NCI-H446 (cell line): ENCODE measurements at regions not wholly inside any gene's neighbourhood (a gene's known extent, or its start where the extent isn't known, plus 50 kb on each side); places are given as distances from the start of the nearest gene placed in this dataset.

Experiments
- DNase-seq, 2 experiments: peaks; one replicate each; lab custom pipeline; 2025; lab: John Stamatoyannopoulos, UW

- no peak for DNase-seq
These were observed 184.7 kb downstream of the PLPP4 start for GRCh38 chr10:120641695-120642094.

GRCh38 chr10:120643351-120643750 is 186.3 kb downstream of the PLPP4 start:
- no peak for DNase-seq

GRCh38 chr10:120644556-120645410 is 187.8 kb downstream of the PLPP4 start:
- DNase-seq: no peak

- no peak for DNase-seq
These were observed 189.2 kb downstream of the PLPP4 start for GRCh38 chr10:120646159-120646732.

- no peak for DNase-seq
These were observed 189.9 kb downstream of the PLPP4 start for GRCh38 chr10:120646738-120647456.

- DNase-seq: no peak
These were observed 193.8 kb downstream of the PLPP4 start for GRCh38 chr10:120650705-120651399.

- no peak for DNase-seq
These were observed 195.1 kb upstream of the WDR11 start for GRCh38 chr10:120656107-120656506.

GRCh38 chr10:120657371-120657770 is 193.8 kb upstream of the WDR11 start:
- DNase-seq: peak in 1 of 2 experiments; percentile 33

- DNase-seq: no peak
These were observed 191.9 kb upstream of the WDR11 start for GRCh38 chr10:120658943-120659885.

- DNase-seq: peak in 1 of 2 experiments; percentile 4
These were observed 184.9 kb upstream of the WDR11 start for GRCh38 chr10:120666308-120666707.

- no peak for DNase-seq
These were observed 183.9 kb upstream of the WDR11 start for GRCh38 chr10:120667276-120667675.

- DNase-seq: no peak
These were observed 179.7 kb upstream of the WDR11 start for GRCh38 chr10:120671491-120671890.

- DNase-seq: no peak
These were observed 167.7 kb upstream of the WDR11 start for GRCh38 chr10:120683454-120683853.

GRCh38 chr10:120684226-120684625 is 166.9 kb upstream of the WDR11 start:
- DNase-seq: no peak

- no peak for DNase-seq
These were observed 166.0 kb upstream of the WDR11 start for GRCh38 chr10:120685136-120685535.

- DNase-seq: no peak
These were observed 162.2 kb upstream of the WDR11 start for GRCh38 chr10:120688928-120689327.

- DNase-seq: no peak
These were observed 161.2 kb upstream of the WDR11 start for GRCh38 chr10:120689777-120690529.

GRCh38 chr10:120691625-120692024 is 159.5 kb upstream of the WDR11 start:
- DNase-seq: no peak

GRCh38 chr10:120700426-120700825 is 150.7 kb upstream of the WDR11 start:
- no peak for DNase-seq

- DNase-seq: no peak
These were observed 149.8 kb upstream of the WDR11 start for GRCh38 chr10:120701381-120701780.
